DOHH2 (cell line): ENCODE measurements at regions not wholly inside any gene's neighbourhood (a gene's known extent, or its start where the extent isn't known, plus 50 kb on each side); places are given as distances from the start of the nearest gene placed in this dataset.

Source experiments
- H3F3A ChIP-seq: fragments of 200-600 bp; sonication (generic), shearing (Covaris generic); 2 replicates; pipeline ENCODE4 v1.6.0; 2016; ENCODE audit warnings: antibody characterized with exemption, mild to moderate bottlenecking; ENCODE audit not compliant: control insufficient read depth, insufficient read depth
- H3K27ac ChIP-seq: fragments of 200-600 bp; sonication (generic); 2 replicates; pipeline ENCODE4 v1.5.1; 2014; ENCODE audit warnings: low read depth, mild to moderate bottlenecking, low read length, moderate library complexity
- H3K27me3 ChIP-seq: fragments of 200-600 bp; sonication (generic); 2 replicates; pipeline ENCODE4 v1.6.1; 2014; ENCODE audit warnings: mild to moderate bottlenecking, low read length, mixed read lengths; ENCODE audit not compliant: control insufficient read depth
- H3K36me3 ChIP-seq: fragments of 200-600 bp; sonication (generic); 2 replicates; pipeline ENCODE4 v1.6.1; 2014; ENCODE audit warnings: mild to moderate bottlenecking, low read length, moderate library complexity, mixed read lengths; ENCODE audit not compliant: control insufficient read depth
- H3K4me1 ChIP-seq: fragments of 200-600 bp; sonication (generic); 2 replicates; pipeline ENCODE4 v1.6.1; 2014; ENCODE audit warnings: mild to moderate bottlenecking, low read length, mixed read lengths; ENCODE audit not compliant: control insufficient read depth
- H3K4me2 ChIP-seq: fragments of 200-600 bp; sonication (generic); 2 replicates; pipeline ENCODE4 v1.6.0; 2014; ENCODE audit warnings: mild to moderate bottlenecking, low read length, moderate library complexity
- H3K4me3 ChIP-seq: fragments of 200-600 bp; sonication (generic); 2 replicates; pipeline ENCODE4 v1.5.1; 2014; ENCODE audit warnings: mild to moderate bottlenecking, low read length, mixed read lengths
- H3K79me2 ChIP-seq: fragments of 200-600 bp; sonication (generic); 2 replicates; pipeline ENCODE4 v1.6.1; 2014; ENCODE audit warnings: mild to moderate bottlenecking, low read length, mixed read lengths; ENCODE audit not compliant: control insufficient read depth
- H3K9me2 ChIP-seq: fragments of 200-600 bp; sonication (generic); replicated peaks from 2 replicates; pipeline ENCODE4 v1.6.1; 2014; ENCODE audit warnings: mild to moderate bottlenecking, low read length, mixed read lengths; ENCODE audit not compliant: control insufficient read depth
- H3K9me3 ChIP-seq: fragments of 200-600 bp; sonication (generic); 2 replicates; pipeline ENCODE4 v1.6.1; 2014; ENCODE audit warnings: antibody characterized with exemption, low read length, mixed read lengths; ENCODE audit not compliant: control insufficient read depth, insufficient read depth
- H4K20me1 ChIP-seq: fragments of 200-600 bp; sonication (generic); 2 replicates; pipeline ENCODE4 v1.6.0; 2014; ENCODE audit warnings: low read depth, mild to moderate bottlenecking, antibody characterized with exemption, low read length, moderate library complexity; ENCODE audit not compliant: control insufficient read depth, insufficient read depth
- EZH2phosphoT487 ChIP-seq: fragments of 200-600 bp; sonication (generic); IDR thresholded peaks from 2 replicates; pipeline ENCODE4 v1.6.1; 2017; ENCODE audit warnings: borderline replicate concordance, mild to moderate bottlenecking, antibody characterized with exemption, low read length, moderate library complexity, mixed read lengths
- TF ChIP-seq, protein P1 (sequence below): fragments of 200-600 bp; sonication (generic); IDR thresholded peaks from one replicate; pipeline ENCODE4 v1.5.1; 2014; ENCODE audit warnings: antibody characterized with exemption, mild to moderate bottlenecking, low read depth, low read length; ENCODE audit not compliant: poor library complexity, severe bottlenecking

GRCh38 chr5:97842687-97843086 is 659.6 kb upstream of the RIOK2 start:
- Histone ChIP-seq H3K9me3 (no peaks in the 10 kb centered on the region), H3K27me3 (no peaks in the 10 kb centered on the region)

DNA sequence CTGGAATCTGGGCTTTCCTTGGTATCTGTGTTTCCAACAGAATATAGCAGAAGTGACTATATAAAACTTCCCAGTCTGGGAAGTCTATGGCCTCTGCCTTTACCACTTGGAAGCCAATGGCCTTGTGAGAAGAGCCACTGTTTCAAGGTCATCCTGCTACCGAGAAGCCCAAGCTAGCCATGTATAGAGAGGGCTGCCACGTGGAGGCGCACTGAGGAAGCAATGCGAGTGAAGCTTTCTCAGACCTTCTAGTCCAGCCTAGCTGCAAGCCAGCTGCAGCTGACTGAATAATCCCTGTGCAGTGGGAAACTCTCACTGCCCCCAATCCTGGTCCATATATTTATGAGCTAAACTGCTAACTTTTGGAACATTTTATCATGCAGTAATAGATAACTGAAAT is 661.8 kb upstream of the RIOK2 start:
- H3K4me3 ChIP-seq = no peak overlapping the region
- no peak overlapping the region for H3K4me2 ChIP-seq
- no peaks in the 10 kb centered on the region for H3K9me3 ChIP-seq
- H3K36me3 ChIP-seq = no peaks in the 10 kb centered on the region
- H3K27ac ChIP-seq = no peak overlapping the region
- no peaks in the 10 kb centered on the region for H3K9me2 ChIP-seq
- no peaks in the 10 kb centered on the region for H3K27me3 ChIP-seq
- TF ChIP-seq EZH2phosphoT487 = no peak
- TF ChIP-seq, protein P1, sequence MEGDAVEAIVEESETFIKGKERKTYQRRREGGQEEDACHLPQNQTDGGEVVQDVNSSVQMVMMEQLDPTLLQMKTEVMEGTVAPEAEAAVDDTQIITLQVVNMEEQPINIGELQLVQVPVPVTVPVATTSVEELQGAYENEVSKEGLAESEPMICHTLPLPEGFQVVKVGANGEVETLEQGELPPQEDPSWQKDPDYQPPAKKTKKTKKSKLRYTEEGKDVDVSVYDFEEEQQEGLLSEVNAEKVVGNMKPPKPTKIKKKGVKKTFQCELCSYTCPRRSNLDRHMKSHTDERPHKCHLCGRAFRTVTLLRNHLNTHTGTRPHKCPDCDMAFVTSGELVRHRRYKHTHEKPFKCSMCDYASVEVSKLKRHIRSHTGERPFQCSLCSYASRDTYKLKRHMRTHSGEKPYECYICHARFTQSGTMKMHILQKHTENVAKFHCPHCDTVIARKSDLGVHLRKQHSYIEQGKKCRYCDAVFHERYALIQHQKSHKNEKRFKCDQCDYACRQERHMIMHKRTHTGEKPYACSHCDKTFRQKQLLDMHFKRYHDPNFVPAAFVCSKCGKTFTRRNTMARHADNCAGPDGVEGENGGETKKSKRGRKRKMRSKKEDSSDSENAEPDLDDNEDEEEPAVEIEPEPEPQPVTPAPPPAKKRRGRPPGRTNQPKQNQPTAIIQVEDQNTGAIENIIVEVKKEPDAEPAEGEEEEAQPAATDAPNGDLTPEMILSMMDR = no peak
- no peaks in the 10 kb centered on the region for H3K4me1 ChIP-seq
- no peaks in the 10 kb centered on the region for H4K20me1 ChIP-seq
- no peaks in the 10 kb centered on the region for H3F3A ChIP-seq
- H3K79me2 ChIP-seq = no peaks in the 10 kb centered on the region

More at GRCh38 chr5:97842687-97843086, 659.6 kb upstream of the RIOK2 start:
- Histone ChIP-seq H3K4me1 (no peaks in the 10 kb centered on the region), H3K36me3 (no peaks in the 10 kb centered on the region), H3K79me2 (no peaks in the 10 kb centered on the region), H4K20me1 (no peaks in the 10 kb centered on the region), H3K4me3 (no peak overlapping the region), H3F3A (no peaks in the 10 kb centered on the region), H3K9me2 (no peaks in the 10 kb centered on the region; the same call in 1 of the 2 replicates), H3K27ac (no peak overlapping the region), H3K4me2 (no peak overlapping the region)
- TF ChIP-seq, protein P1 = no peak

GRCh38 chr5:97846643-97847042 is 663.6 kb upstream of the RIOK2 start:
- Histone ChIP-seq H3K4me2 (no peak overlapping the region), H3K9me2 (no peaks in the 10 kb centered on the region), H3K36me3 (no peaks in the 10 kb centered on the region), H3K27ac (no peak overlapping the region), H3K4me3 (no peak overlapping the region), H3K79me2 (no peaks in the 10 kb centered on the region), H4K20me1 (no peaks in the 10 kb centered on the region), H3K27me3 (no peaks in the 10 kb centered on the region), H3K9me3 (no peaks in the 10 kb centered on the region), H3K4me1 (no peaks in the 10 kb centered on the region), H3F3A (no peaks in the 10 kb centered on the region)
- no peak for TF ChIP-seq EZH2phosphoT487
- TF ChIP-seq, protein P1 = no peak
